GM21381 (cell line): ENCODE measurements at regions not wholly inside any gene's neighbourhood (a gene's known extent, or its start where the extent isn't known, plus 50 kb on each side); places are given as distances from the start of the nearest gene placed in this dataset.
"Not testable (repeated sequence)": the region's sequence is repeated elsewhere in the genome, so short reads cannot be mapped to it uniquely, and the experiment has no call there.

Source experiments
- ATAC-seq: cut with Tn5 transposase; IDR thresholded peaks from one replicate; pipeline ENCODE4 v1.9.1; 2021; ENCODE audit warnings: mild to moderate bottlenecking, moderate library complexity; ENCODE audit not compliant: unreplicated experiment

GRCh38 chrX:54615109-54615508 lies 85.1 kb downstream of the GNL3L start:
- no peak for ATAC-seq

GRCh38 chrX:54633641-54634040 lies 103.6 kb downstream of the GNL3L start:
- ATAC-seq = no peak

- ATAC-seq = no peak
Measured at GRCh38 chrX:54639018-54639345, 109.0 kb downstream of the GNL3L start.

- peak; percentile 92 for ATAC-seq
Measured at GRCh38 chrX:54639346-54640102, 109.5 kb downstream of the GNL3L start.

- no peak for ATAC-seq
Measured at GRCh38 chrX:54640103-54640690, 110.2 kb downstream of the GNL3L start.

GRCh38 chrX:54640736-54641135 lies 110.7 kb downstream of the GNL3L start:
- no peak for ATAC-seq

- no peak for ATAC-seq
Measured at GRCh38 chrX:54641530-54641929, 111.5 kb downstream of the GNL3L start.

- ATAC-seq = not testable (repeated sequence)
Measured at GRCh38 chrX:54647607-54648006, 117.6 kb downstream of the GNL3L start.

GRCh38 chrX:54659547-54659946 lies 129.5 kb downstream of the GNL3L start:
- ATAC-seq = no peak

- no peak for ATAC-seq
Measured at GRCh38 chrX:54675762-54676161, 122.3 kb downstream of the ITIH6 start.

- ATAC-seq = no peak
Measured at GRCh38 chrX:54695231-54695630, 102.8 kb downstream of the ITIH6 start.

GRCh38 chrX:54695816-54696487 lies 102.1 kb downstream of the ITIH6 start:
- peak; percentile 99 for ATAC-seq
